ENCODE measurements at regions not wholly inside any gene's neighbourhood (a gene's known extent, or its start where the extent isn't known, plus 50 kb on each side); places are given as distances from the start of the nearest gene placed in this dataset.

DNA sequence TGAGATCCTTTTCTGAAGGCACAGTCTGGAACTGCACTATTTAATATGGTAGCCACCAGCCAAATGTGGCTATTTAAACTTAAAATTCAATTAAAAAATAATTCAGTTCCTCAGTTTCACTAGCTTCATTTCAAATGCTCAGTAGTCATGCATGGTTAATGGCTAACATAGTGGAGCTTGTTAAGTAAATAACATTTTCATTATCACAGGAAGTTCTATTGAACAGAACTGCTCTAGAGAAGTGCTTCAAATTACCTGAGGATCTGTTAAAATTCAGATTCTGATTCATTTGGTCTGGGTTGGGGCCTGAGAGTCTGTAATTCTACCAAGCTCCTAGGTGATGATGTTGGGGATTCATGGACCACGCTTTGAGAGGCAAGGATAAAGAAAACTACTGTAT is 109.6 kb upstream of the THRB start (continued):
- TF ChIP-seq, protein P1, sequence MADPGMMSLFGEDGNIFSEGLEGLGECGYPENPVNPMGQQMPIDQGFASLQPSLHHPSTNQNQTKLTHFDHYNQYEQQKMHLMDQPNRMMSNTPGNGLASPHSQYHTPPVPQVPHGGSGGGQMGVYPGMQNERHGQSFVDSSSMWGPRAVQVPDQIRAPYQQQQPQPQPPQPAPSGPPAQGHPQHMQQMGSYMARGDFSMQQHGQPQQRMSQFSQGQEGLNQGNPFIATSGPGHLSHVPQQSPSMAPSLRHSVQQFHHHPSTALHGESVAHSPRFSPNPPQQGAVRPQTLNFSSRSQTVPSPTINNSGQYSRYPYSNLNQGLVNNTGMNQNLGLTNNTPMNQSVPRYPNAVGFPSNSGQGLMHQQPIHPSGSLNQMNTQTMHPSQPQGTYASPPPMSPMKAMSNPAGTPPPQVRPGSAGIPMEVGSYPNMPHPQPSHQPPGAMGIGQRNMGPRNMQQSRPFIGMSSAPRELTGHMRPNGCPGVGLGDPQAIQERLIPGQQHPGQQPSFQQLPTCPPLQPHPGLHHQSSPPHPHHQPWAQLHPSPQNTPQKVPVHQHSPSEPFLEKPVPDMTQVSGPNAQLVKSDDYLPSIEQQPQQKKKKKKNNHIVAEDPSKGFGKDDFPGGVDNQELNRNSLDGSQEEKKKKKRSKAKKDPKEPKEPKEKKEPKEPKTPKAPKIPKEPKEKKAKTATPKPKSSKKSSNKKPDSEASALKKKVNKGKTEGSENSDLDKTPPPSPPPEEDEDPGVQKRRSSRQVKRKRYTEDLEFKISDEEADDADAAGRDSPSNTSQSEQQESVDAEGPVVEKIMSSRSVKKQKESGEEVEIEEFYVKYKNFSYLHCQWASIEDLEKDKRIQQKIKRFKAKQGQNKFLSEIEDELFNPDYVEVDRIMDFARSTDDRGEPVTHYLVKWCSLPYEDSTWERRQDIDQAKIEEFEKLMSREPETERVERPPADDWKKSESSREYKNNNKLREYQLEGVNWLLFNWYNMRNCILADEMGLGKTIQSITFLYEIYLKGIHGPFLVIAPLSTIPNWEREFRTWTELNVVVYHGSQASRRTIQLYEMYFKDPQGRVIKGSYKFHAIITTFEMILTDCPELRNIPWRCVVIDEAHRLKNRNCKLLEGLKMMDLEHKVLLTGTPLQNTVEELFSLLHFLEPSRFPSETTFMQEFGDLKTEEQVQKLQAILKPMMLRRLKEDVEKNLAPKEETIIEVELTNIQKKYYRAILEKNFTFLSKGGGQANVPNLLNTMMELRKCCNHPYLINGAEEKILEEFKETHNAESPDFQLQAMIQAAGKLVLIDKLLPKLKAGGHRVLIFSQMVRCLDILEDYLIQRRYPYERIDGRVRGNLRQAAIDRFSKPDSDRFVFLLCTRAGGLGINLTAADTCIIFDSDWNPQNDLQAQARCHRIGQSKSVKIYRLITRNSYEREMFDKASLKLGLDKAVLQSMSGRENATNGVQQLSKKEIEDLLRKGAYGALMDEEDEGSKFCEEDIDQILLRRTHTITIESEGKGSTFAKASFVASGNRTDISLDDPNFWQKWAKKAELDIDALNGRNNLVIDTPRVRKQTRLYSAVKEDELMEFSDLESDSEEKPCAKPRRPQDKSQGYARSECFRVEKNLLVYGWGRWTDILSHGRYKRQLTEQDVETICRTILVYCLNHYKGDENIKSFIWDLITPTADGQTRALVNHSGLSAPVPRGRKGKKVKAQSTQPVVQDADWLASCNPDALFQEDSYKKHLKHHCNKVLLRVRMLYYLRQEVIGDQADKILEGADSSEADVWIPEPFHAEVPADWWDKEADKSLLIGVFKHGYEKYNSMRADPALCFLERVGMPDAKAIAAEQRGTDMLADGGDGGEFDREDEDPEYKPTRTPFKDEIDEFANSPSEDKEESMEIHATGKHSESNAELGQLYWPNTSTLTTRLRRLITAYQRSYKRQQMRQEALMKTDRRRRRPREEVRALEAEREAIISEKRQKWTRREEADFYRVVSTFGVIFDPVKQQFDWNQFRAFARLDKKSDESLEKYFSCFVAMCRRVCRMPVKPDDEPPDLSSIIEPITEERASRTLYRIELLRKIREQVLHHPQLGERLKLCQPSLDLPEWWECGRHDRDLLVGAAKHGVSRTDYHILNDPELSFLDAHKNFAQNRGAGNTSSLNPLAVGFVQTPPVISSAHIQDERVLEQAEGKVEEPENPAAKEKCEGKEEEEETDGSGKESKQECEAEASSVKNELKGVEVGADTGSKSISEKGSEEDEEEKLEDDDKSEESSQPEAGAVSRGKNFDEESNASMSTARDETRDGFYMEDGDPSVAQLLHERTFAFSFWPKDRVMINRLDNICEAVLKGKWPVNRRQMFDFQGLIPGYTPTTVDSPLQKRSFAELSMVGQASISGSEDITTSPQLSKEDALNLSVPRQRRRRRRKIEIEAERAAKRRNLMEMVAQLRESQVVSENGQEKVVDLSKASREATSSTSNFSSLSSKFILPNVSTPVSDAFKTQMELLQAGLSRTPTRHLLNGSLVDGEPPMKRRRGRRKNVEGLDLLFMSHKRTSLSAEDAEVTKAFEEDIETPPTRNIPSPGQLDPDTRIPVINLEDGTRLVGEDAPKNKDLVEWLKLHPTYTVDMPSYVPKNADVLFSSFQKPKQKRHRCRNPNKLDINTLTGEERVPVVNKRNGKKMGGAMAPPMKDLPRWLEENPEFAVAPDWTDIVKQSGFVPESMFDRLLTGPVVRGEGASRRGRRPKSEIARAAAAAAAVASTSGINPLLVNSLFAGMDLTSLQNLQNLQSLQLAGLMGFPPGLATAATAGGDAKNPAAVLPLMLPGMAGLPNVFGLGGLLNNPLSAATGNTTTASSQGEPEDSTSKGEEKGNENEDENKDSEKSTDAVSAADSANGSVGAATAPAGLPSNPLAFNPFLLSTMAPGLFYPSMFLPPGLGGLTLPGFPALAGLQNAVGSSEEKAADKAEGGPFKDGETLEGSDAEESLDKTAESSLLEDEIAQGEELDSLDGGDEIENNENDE (IDR thresholded peaks at IDR 0.05; ENCODE audit: insufficient replicate concordance, low read length): no peak
- TF ChIP-seq KDM4A (IDR thresholded peaks at IDR 0.05; ENCODE audit: low read depth, low read length, severe bottlenecking): no peak
- no peak for TF ChIP-seq TAF7 (optimal IDR thresholded peaks at IDR 0.05; ENCODE audit: borderline replicate concordance, low read depth, low read length)
- TF ChIP-seq SP1 (IDR thresholded peaks at IDR 0.05; ENCODE audit: low read depth, low read length): no peak
- no peak for TF ChIP-seq SIRT6 (IDR thresholded peaks at IDR 0.05; ENCODE audit: low read length)
- no peak for TF ChIP-seq CREB1 (IDR thresholded peaks at IDR 0.05)
- TF ChIP-seq RFX5 (IDR thresholded peaks at IDR 0.05; ENCODE audit: borderline replicate concordance, low read depth, low read length): no peak
- TF ChIP-seq NANOG (IDR thresholded peaks at IDR 0.05; ENCODE audit: insufficient read depth, low read depth, low read length, poor library complexity, severe bottlenecking): no peak
- TF ChIP-seq SIX5 (IDR thresholded peaks at IDR 0.05; ENCODE audit: low read depth, low read length): no peak
- no peak for TF ChIP-seq FOSL1 (IDR thresholded peaks at IDR 0.05; ENCODE audit: insufficient read depth, low read depth, low read length)

Measured in H1 (cell line).